ENCODE measurements at regions not wholly inside any gene's neighbourhood (a gene's known extent, or its start where the extent isn't known, plus 50 kb on each side); places are given as distances from the start of the nearest gene placed in this dataset.

- TF ChIP-seq CTCF (IDR thresholded peaks at IDR 0.05) (no peak), POLR2A (IDR thresholded peaks at IDR 0.05) (no peak)
These were observed 101.1 kb upstream of the FRY start for GRCh38 chr13:31930490-31930889.

Measured in lower leg skin (tissue), 3 donors.